ENCODE measurements at regions not wholly inside any gene's neighbourhood (a gene's known extent, or its start where the extent isn't known, plus 50 kb on each side); places are given as distances from the start of the nearest gene placed in this dataset.

- WGBS, 2 donors: 91 to 93% methylated on average over 6 of the region's 6 CpGs
Measured at GRCh38 chr6:41475164-41475563, 71.0 kb upstream of the FOXP4 start.

DNA sequence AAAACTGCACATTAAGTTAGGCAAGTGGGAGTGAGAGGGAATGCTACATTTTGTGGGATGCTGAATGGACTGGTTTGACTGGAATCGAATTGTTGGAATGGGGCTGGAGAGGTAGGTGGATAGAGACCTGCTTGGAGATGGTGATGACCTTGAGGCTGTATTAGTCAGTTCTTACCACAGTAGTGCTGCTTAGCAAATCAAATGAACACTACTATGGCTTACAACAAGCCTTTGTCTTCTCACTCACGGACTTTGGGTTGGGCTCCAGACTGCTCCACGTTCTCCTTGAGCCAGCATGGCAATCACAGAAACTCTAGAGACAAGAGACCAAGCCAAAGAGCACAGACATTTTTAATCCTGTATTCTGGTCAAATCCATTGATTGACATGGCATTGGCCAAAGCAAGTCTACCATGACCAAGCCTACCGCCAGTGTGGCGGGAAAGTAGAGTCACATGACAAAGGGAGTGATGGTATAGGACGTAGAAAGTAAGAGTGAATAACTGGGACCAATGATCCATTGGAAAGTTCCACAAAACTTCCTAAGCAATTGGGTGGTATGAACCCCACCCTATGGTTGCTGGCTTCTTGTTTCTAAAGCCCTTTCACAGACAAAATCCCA lies 70.3 kb upstream of the FOXP4 start:
- H3K4me3 ChIP-seq: no peak overlapping the region
- no peaks in the 10 kb centered on the region for H3K4me1 ChIP-seq
- H3K36me3 ChIP-seq (ENCODE audit: low read depth, missing control alignments): no peaks in the 10 kb centered on the region
- TF ChIP-seq POLR2A (IDR thresholded peaks at IDR 0.05): no peak
- TF ChIP-seq, protein P1, sequence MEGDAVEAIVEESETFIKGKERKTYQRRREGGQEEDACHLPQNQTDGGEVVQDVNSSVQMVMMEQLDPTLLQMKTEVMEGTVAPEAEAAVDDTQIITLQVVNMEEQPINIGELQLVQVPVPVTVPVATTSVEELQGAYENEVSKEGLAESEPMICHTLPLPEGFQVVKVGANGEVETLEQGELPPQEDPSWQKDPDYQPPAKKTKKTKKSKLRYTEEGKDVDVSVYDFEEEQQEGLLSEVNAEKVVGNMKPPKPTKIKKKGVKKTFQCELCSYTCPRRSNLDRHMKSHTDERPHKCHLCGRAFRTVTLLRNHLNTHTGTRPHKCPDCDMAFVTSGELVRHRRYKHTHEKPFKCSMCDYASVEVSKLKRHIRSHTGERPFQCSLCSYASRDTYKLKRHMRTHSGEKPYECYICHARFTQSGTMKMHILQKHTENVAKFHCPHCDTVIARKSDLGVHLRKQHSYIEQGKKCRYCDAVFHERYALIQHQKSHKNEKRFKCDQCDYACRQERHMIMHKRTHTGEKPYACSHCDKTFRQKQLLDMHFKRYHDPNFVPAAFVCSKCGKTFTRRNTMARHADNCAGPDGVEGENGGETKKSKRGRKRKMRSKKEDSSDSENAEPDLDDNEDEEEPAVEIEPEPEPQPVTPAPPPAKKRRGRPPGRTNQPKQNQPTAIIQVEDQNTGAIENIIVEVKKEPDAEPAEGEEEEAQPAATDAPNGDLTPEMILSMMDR (IDR thresholded peaks at IDR 0.05): no peak
- intact Hi-C loops (cut with DNase I; ENCODE audit: low total_unique reads): no loop called here
- DNase-seq: no peak
- WGBS, 2 donors: 81 to 86% methylated on average over 6 of the region's 6 CpGs
- H3K9me3 ChIP-seq: no peaks in the 10 kb centered on the region
- H3K27me3 ChIP-seq: no peaks in the 10 kb centered on the region
- H3K27ac ChIP-seq: no peak overlapping the region

More at GRCh38 chr6:41475164-41475563, 71.0 kb upstream of the FOXP4 start:
- H3K27ac ChIP-seq: no peak overlapping the region
- DNase-seq: no peak
- no peaks in the 10 kb centered on the region for H3K9me3 ChIP-seq
- no peaks in the 10 kb centered on the region for H3K27me3 ChIP-seq
- H3K4me1 ChIP-seq: peaks cover 5% of the 10 kb centered on the region
- intact Hi-C loops (cut with DNase I; ENCODE audit: low total_unique reads): no loop called here
- no peak for TF ChIP-seq POLR2A (IDR thresholded peaks at IDR 0.05)
- TF ChIP-seq, protein P1 (IDR thresholded peaks at IDR 0.05): no peak
- H3K4me3 ChIP-seq: no peak overlapping the region
- no peaks in the 10 kb centered on the region for H3K36me3 ChIP-seq (ENCODE audit: low read depth, missing control alignments)

GRCh38 chr6:41476401-41476800 lies 69.8 kb upstream of the FOXP4 start:
- DNase-seq: no peak
- WGBS, 2 donors: 82 to 90% methylated on average over 4 of the region's 4 CpGs
- no peak for TF ChIP-seq POLR2A (IDR thresholded peaks at IDR 0.05)
- TF ChIP-seq, protein P1 (IDR thresholded peaks at IDR 0.05): no peak
- H3K4me3 ChIP-seq: no peak overlapping the region
- intact Hi-C loops (cut with DNase I; ENCODE audit: low total_unique reads): no loop called here
- no peak overlapping the region for H3K27ac ChIP-seq
- H3K4me1 ChIP-seq: no peaks in the 10 kb centered on the region
- no peaks in the 10 kb centered on the region for H3K9me3 ChIP-seq
- H3K36me3 ChIP-seq (ENCODE audit: low read depth, missing control alignments): no peaks in the 10 kb centered on the region
- no peaks in the 10 kb centered on the region for H3K27me3 ChIP-seq

DNA sequence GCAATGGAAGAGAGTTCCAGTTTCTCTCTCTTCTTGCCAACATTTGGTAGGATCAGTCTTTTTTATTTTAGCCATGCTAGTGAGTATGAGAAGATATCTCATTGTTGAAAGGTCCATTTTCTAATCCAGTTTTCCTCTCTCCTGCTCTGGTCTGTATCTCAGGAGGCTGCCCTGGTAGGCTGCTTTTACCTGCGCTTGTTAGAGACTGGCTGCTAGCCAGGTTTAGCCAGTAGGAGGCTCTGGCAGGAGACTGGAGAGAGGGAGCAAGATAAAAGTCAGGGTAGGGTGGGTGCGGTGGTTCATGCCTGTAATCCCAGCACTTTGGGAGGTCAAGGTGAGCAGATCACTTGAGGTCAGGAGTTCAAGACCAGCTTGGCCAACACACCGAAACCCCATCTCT lies 68.6 kb upstream of the FOXP4 start:
- H3K27me3 ChIP-seq: no peaks in the 10 kb centered on the region
- no peak for DNase-seq
- H3K4me3 ChIP-seq: no peak overlapping the region
- intact Hi-C loops (cut with DNase I; ENCODE audit: low total_unique reads): no loop called here
- no peak overlapping the region for H3K27ac ChIP-seq
- no peak for TF ChIP-seq POLR2A (IDR thresholded peaks at IDR 0.05)
- TF ChIP-seq, protein P1 (IDR thresholded peaks at IDR 0.05): no peak
- no peaks in the 10 kb centered on the region for H3K9me3 ChIP-seq
- H3K4me1 ChIP-seq: no peaks in the 10 kb centered on the region
- H3K36me3 ChIP-seq (ENCODE audit: low read depth, missing control alignments): no peaks in the 10 kb centered on the region
- 66 to 83% methylated on average over 3 of the region's 3 CpGs for WGBS, 2 donors

DNA sequence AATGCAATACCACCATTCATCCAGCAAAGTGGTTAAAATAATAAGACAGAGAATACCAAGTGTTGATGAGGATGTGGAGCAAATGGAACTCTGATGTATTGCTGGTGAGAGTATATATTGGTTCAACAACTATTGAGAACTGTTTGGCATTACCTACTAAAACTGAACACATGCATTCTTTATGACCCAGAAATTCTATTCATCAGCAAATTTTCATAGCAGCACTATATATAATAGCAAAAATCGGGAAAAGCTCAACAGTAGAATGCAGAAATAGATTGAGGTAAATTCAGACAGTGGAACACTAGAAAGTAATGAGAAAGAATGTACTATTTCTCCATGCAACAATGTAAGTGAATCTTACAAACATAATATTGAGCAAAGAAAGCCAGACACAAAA lies 62.2 kb upstream of the FOXP4 start:
- intact Hi-C loops (cut with DNase I; ENCODE audit: low total_unique reads): no loop called here
- Histone ChIP-seq H3K9me3 (no peaks in the 10 kb centered on the region), H3K27ac (no peak overlapping the region), H3K4me3 (no peak overlapping the region), H3K4me1 (peaks cover 7% of the 10 kb centered on the region), H3K36me3 (ENCODE audit: low read depth, missing control alignments) (no peaks in the 10 kb centered on the region), H3K27me3 (no peaks in the 10 kb centered on the region)
- TF ChIP-seq POLR2A (IDR thresholded peaks at IDR 0.05): no peak
- TF ChIP-seq, protein P1 (IDR thresholded peaks at IDR 0.05): no peak
- WGBS, 2 donors: 92 to 93% methylated on average over 1 of the region's 1 CpG
- no peak for DNase-seq
